ENCODE measurements at regions not wholly inside any gene's neighbourhood (a gene's known extent, or its start where the extent isn't known, plus 50 kb on each side); places are given as distances from the start of the nearest gene placed in this dataset.

DNA sequence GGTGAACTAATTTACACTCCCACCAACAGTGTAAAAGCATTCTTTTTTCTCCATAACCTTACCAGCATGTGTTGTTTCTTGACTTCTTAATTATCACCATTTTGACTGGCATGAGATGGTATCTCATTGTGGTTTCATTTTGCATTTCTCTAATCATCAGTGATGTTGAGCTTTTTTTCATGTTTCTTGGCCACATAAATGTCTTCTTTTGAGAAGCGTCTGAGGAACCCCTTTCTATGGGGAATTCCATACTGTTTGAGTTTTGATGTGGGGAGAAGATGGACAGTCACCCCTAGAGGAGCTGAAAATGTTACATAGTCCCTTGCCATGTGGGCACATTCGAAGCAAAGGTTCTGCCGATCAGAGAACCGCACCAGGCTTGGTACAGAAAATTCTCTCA lies 207.0 kb upstream of the SLC30A5 start:
- intact Hi-C loops (cut with micrococcal nuclease; ENCODE audit: unreplicated experiment) = no loop called here
- H3K9me3 ChIP-seq (ENCODE audit: low read length) = no peaks in the 10 kb centered on the region
- no peaks in the 10 kb centered on the region for H3K36me3 ChIP-seq (ENCODE audit: insufficient read depth, low read length)
- H2AFZ ChIP-seq (ENCODE audit: low read length) = no peak overlapping the region
- H3K9me2 ChIP-seq (ENCODE audit: insufficient read depth, low read length) = no peaks in the 10 kb centered on the region
- no peaks in the 10 kb centered on the region for H4K20me1 ChIP-seq (ENCODE audit: insufficient read depth, low read length)
- H3K4me1 ChIP-seq (ENCODE audit: insufficient read depth, low read length, poor library complexity, severe bottlenecking) = no peaks in the 10 kb centered on the region
- no TSS peak for BruUV-seq (replicated peaks)
- no peak overlapping the region for H3K4me2 ChIP-seq (ENCODE audit: low read length)
- no peak overlapping the region for H3K27ac ChIP-seq (ENCODE audit: low read depth, low read length, poor library complexity, severe bottlenecking)
- H3K4me3 ChIP-seq (ENCODE audit: low read depth, low read length, poor library complexity, severe bottlenecking) = no peak overlapping the region
- no peaks in the 10 kb centered on the region for H3K79me2 ChIP-seq (ENCODE audit: insufficient read depth, low read depth, low read length)
- ChIA-PET CTCF (ENCODE audit: unreplicated experiment) (no interaction called here), POLR2A (no interaction called here)
- no peak for DNase-seq (ENCODE audit: low spot score)
- no peak for TF ChIP-seq EZH2phosphoT487 (IDR thresholded peaks at IDR 0.05; ENCODE audit: borderline replicate concordance, low read depth, low read length)
- TF ChIP-seq, protein P1, sequence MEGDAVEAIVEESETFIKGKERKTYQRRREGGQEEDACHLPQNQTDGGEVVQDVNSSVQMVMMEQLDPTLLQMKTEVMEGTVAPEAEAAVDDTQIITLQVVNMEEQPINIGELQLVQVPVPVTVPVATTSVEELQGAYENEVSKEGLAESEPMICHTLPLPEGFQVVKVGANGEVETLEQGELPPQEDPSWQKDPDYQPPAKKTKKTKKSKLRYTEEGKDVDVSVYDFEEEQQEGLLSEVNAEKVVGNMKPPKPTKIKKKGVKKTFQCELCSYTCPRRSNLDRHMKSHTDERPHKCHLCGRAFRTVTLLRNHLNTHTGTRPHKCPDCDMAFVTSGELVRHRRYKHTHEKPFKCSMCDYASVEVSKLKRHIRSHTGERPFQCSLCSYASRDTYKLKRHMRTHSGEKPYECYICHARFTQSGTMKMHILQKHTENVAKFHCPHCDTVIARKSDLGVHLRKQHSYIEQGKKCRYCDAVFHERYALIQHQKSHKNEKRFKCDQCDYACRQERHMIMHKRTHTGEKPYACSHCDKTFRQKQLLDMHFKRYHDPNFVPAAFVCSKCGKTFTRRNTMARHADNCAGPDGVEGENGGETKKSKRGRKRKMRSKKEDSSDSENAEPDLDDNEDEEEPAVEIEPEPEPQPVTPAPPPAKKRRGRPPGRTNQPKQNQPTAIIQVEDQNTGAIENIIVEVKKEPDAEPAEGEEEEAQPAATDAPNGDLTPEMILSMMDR (conservative IDR thresholded peaks at IDR 0.05; ENCODE audit: low read length) = no peak

DNA sequence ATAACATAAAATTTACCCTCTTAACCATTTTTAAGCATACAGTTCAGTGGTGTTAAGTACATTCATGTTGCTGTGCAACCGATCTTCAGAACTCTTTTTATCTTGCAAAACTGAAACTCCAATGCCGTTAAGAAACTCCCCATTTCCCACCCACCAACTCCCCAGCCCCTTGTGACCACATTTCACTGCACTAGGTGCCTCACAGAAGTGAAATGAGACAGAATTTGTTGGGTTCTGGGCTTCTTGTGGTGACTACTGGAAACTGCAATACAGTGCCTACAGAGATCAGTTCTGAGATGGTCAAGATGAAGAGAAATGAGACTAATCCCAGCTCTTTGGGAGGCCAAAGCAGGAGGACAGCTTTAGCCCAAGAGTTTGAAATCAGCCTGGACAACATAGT lies 202.1 kb upstream of the SLC30A5 start:
- H3K4me3 ChIP-seq (ENCODE audit: low read depth, low read length, poor library complexity, severe bottlenecking) = no peak overlapping the region
- H3K4me1 ChIP-seq (ENCODE audit: insufficient read depth, low read length, poor library complexity, severe bottlenecking) = no peaks in the 10 kb centered on the region
- no peaks in the 10 kb centered on the region for H3K36me3 ChIP-seq (ENCODE audit: insufficient read depth, low read length)
- DNase-seq (ENCODE audit: low spot score) = no peak
- H3K79me2 ChIP-seq (ENCODE audit: insufficient read depth, low read depth, low read length) = no peaks in the 10 kb centered on the region
- H4K20me1 ChIP-seq (ENCODE audit: insufficient read depth, low read length) = no peaks in the 10 kb centered on the region
- H3K9me2 ChIP-seq (ENCODE audit: insufficient read depth, low read length) = no peaks in the 10 kb centered on the region
- ChIA-PET POLR2A (no interaction called here), CTCF (ENCODE audit: unreplicated experiment) (no interaction called here)
- H3K9me3 ChIP-seq (ENCODE audit: low read length) = no peaks in the 10 kb centered on the region
- no peak overlapping the region for H2AFZ ChIP-seq (ENCODE audit: low read length)
- H3K27ac ChIP-seq (ENCODE audit: low read depth, low read length, poor library complexity, severe bottlenecking) = no peak overlapping the region
- intact Hi-C loops (cut with micrococcal nuclease; ENCODE audit: unreplicated experiment) = no loop called here
- H3K4me2 ChIP-seq (ENCODE audit: low read length) = no peak overlapping the region
- no TSS peak for BruUV-seq (replicated peaks)
- TF ChIP-seq EZH2phosphoT487 (IDR thresholded peaks at IDR 0.05; ENCODE audit: borderline replicate concordance, low read depth, low read length) = no peak
- TF ChIP-seq, protein P1 (conservative IDR thresholded peaks at IDR 0.05; ENCODE audit: low read length) = no peak

DNA sequence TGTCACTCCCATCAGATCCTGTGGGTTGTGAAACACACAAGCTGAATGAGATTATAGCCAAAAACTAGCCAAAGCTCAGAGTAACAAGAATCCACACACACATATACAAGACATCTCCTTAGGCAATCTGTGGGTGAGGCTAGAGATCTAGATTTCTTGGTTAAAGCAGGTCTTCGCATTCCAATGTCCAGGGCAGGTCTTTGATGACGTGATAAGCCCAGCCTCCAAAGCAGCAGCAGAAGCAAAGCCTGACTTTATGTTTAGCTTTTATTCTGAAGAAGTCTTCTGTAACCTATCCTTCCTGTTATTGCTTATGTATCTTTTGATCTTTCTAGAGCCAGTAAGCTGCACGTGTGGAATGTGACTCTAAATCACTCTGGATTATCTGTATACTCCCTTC lies 199.1 kb upstream of the SLC30A5 start:
- DNase-seq (ENCODE audit: low spot score) = no peak
- Histone ChIP-seq H2AFZ (ENCODE audit: low read length) (no peak overlapping the region), H3K4me2 (ENCODE audit: low read length) (no peak overlapping the region), H3K79me2 (ENCODE audit: insufficient read depth, low read depth, low read length) (no peaks in the 10 kb centered on the region), H3K9me2 (ENCODE audit: insufficient read depth, low read length) (no peaks in the 10 kb centered on the region), H3K4me1 (ENCODE audit: insufficient read depth, low read length, poor library complexity, severe bottlenecking) (no peaks in the 10 kb centered on the region), H3K4me3 (ENCODE audit: low read depth, low read length, poor library complexity, severe bottlenecking) (no peak overlapping the region), H3K36me3 (ENCODE audit: insufficient read depth, low read length) (no peaks in the 10 kb centered on the region), H3K9me3 (ENCODE audit: low read length) (no peaks in the 10 kb centered on the region), H3K27ac (ENCODE audit: low read depth, low read length, poor library complexity, severe bottlenecking) (no peak overlapping the region), H4K20me1 (ENCODE audit: insufficient read depth, low read length) (no peaks in the 10 kb centered on the region)
- BruUV-seq (replicated peaks) = no TSS peak
- ChIA-PET POLR2A (no interaction called here), CTCF (ENCODE audit: unreplicated experiment) (no interaction called here)
- TF ChIP-seq EZH2phosphoT487 (IDR thresholded peaks at IDR 0.05; ENCODE audit: borderline replicate concordance, low read depth, low read length) = no peak
- TF ChIP-seq, protein P1 (conservative IDR thresholded peaks at IDR 0.05; ENCODE audit: low read length) = no peak
- intact Hi-C loops (cut with micrococcal nuclease; ENCODE audit: unreplicated experiment) = no loop called here
